ENCODE measurements at regions not wholly inside any gene's neighbourhood (a gene's known extent, or its start where the extent isn't known, plus 50 kb on each side); places are given as distances from the start of the nearest gene placed in this dataset.

- Mint-ChIP-seq H3K36me3 (ENCODE audit: low read depth) (no peaks in the 10 kb centered on the region), H3K27ac (no peak overlapping the region), H3K4me3 (no peak overlapping the region), H3K4me1 (no peaks in the 10 kb centered on the region), H3K27me3 (no peaks in the 10 kb centered on the region)
- DNase-seq (no peak), ATAC-seq (no peak)
- H3K9me3 ChIP-seq (ENCODE audit: control insufficient read depth, low read length, poor library complexity, severe bottlenecking): no peaks in the 10 kb centered on the region
These were observed 1353.4 kb upstream of the GJE1 start for GRCh38 chr6:140779341-140779740.

- Mint-ChIP-seq H3K27ac (no peak overlapping the region), H3K27me3 (no peaks in the 10 kb centered on the region), H3K4me3 (no peak overlapping the region), H3K4me1 (no peaks in the 10 kb centered on the region), H3K36me3 (ENCODE audit: low read depth) (no peaks in the 10 kb centered on the region)
- no peaks in the 10 kb centered on the region for H3K9me3 ChIP-seq (ENCODE audit: control insufficient read depth, low read length, poor library complexity, severe bottlenecking)
- no peak for ATAC-seq
- DNase-seq: no peak
These were observed 1354.9 kb upstream of the GJE1 start for GRCh38 chr6:140777780-140778179.

GRCh38 chr6:140775061-140775460 lies 1357.7 kb upstream of the GJE1 start:
- Mint-ChIP-seq H3K4me3 (no peak overlapping the region), H3K27me3 (no peaks in the 10 kb centered on the region), H3K36me3 (ENCODE audit: low read depth) (no peaks in the 10 kb centered on the region), H3K4me1 (no peaks in the 10 kb centered on the region), H3K27ac (no peak overlapping the region)
- DNase-seq (no peak), ATAC-seq (no peak)
- no peaks in the 10 kb centered on the region for H3K9me3 ChIP-seq (ENCODE audit: control insufficient read depth, low read length, poor library complexity, severe bottlenecking)

- DNase-seq: no peak
- no peak overlapping the region for H3K27ac Mint-ChIP-seq
- H3K27me3 Mint-ChIP-seq: no peaks in the 10 kb centered on the region
- H3K4me3 Mint-ChIP-seq: no peak overlapping the region
- H3K4me1 Mint-ChIP-seq: no peaks in the 10 kb centered on the region
- no peak for ATAC-seq
- no peaks in the 10 kb centered on the region for H3K9me3 ChIP-seq (ENCODE audit: control insufficient read depth, low read length, poor library complexity, severe bottlenecking)
- H3K36me3 Mint-ChIP-seq (ENCODE audit: low read depth): no peaks in the 10 kb centered on the region
These were observed 1358.6 kb upstream of the GJE1 start for GRCh38 chr6:140774080-140774505.

GRCh38 chr6:140773276-140773675 lies 1359.4 kb upstream of the GJE1 start:
- Mint-ChIP-seq H3K4me1 (no peaks in the 10 kb centered on the region), H3K27ac (no peak overlapping the region), H3K27me3 (no peaks in the 10 kb centered on the region), H3K4me3 (no peak overlapping the region), H3K36me3 (ENCODE audit: low read depth) (no peaks in the 10 kb centered on the region)
- DNase-seq (no peak), ATAC-seq (no peak)
- no peaks in the 10 kb centered on the region for H3K9me3 ChIP-seq (ENCODE audit: control insufficient read depth, low read length, poor library complexity, severe bottlenecking)

- DNase-seq: no peak
- Mint-ChIP-seq H3K4me3 (no peak overlapping the region), H3K27me3 (no peaks in the 10 kb centered on the region), H3K27ac (no peak overlapping the region), H3K4me1 (no peaks in the 10 kb centered on the region), H3K36me3 (ENCODE audit: low read depth) (no peaks in the 10 kb centered on the region)
- no peaks in the 10 kb centered on the region for H3K9me3 ChIP-seq (ENCODE audit: control insufficient read depth, low read length, poor library complexity, severe bottlenecking)
- ATAC-seq: no peak
These were observed 1360.1 kb upstream of the GJE1 start for GRCh38 chr6:140772576-140772975.

GRCh38 chr6:140768133-140768532 lies 1364.6 kb upstream of the GJE1 start:
- Mint-ChIP-seq H3K27me3 (peaks cover 7% of the 10 kb centered on the region), H3K4me1 (no peaks in the 10 kb centered on the region)
- DNase-seq: no peak

GRCh38 chr6:140766999-140767398 lies 1365.7 kb upstream of the GJE1 start:
- Mint-ChIP-seq H3K27ac (no peak overlapping the region), H3K4me1 (no peaks in the 10 kb centered on the region), H3K27me3 (peaks cover 7% of the 10 kb centered on the region), H3K36me3 (ENCODE audit: low read depth) (no peaks in the 10 kb centered on the region), H3K4me3 (no peak overlapping the region)
- DNase-seq: no peak
- H3K9me3 ChIP-seq (ENCODE audit: control insufficient read depth, low read length, poor library complexity, severe bottlenecking): no peaks in the 10 kb centered on the region
- ATAC-seq: no peak

More at GRCh38 chr6:140768133-140768532, 1364.6 kb upstream of the GJE1 start:
- H3K9me3 ChIP-seq (ENCODE audit: control insufficient read depth, low read length, poor library complexity, severe bottlenecking): no peaks in the 10 kb centered on the region
- Mint-ChIP-seq H3K4me3 (no peak overlapping the region), H3K36me3 (ENCODE audit: low read depth) (no peaks in the 10 kb centered on the region), H3K27ac (no peak overlapping the region)
- no peak for ATAC-seq

- H3K27me3 Mint-ChIP-seq: peaks cover under 1% of the 10 kb centered on the region
- H3K4me3 Mint-ChIP-seq: no peak overlapping the region
- no peaks in the 10 kb centered on the region for H3K4me1 Mint-ChIP-seq
- no peaks in the 10 kb centered on the region for H3K36me3 Mint-ChIP-seq (ENCODE audit: low read depth)
- DNase-seq (no peak), ATAC-seq (no peak)
- H3K9me3 ChIP-seq (ENCODE audit: control insufficient read depth, low read length, poor library complexity, severe bottlenecking): no peaks in the 10 kb centered on the region
- no peak overlapping the region for H3K27ac Mint-ChIP-seq
These were observed 1374.4 kb upstream of the GJE1 start for GRCh38 chr6:140758169-140758877.

GRCh38 chr6:140752234-140752633 lies 1377.8 kb upstream of the CITED2 start:
- ATAC-seq: no peak
- no peaks in the 10 kb centered on the region for H3K9me3 ChIP-seq (ENCODE audit: control insufficient read depth, low read length, poor library complexity, severe bottlenecking)
- Mint-ChIP-seq H3K4me1 (no peaks in the 10 kb centered on the region), H3K27ac (no peak overlapping the region), H3K27me3 (no peaks in the 10 kb centered on the region), H3K36me3 (ENCODE audit: low read depth) (peaks cover 2% of the 10 kb centered on the region), H3K4me3 (no peak overlapping the region)
- no peak for DNase-seq

- no peak overlapping the region for H3K27ac Mint-ChIP-seq
- no peak for DNase-seq
- H3K36me3 Mint-ChIP-seq (ENCODE audit: low read depth): peaks cover 2% of the 10 kb centered on the region
- H3K9me3 ChIP-seq (ENCODE audit: control insufficient read depth, low read length, poor library complexity, severe bottlenecking): no peaks in the 10 kb centered on the region
- no peaks in the 10 kb centered on the region for H3K27me3 Mint-ChIP-seq
- no peak for ATAC-seq
- H3K4me1 Mint-ChIP-seq: no peaks in the 10 kb centered on the region
- no peak overlapping the region for H3K4me3 Mint-ChIP-seq
These were observed 1372.7 kb upstream of the CITED2 start for GRCh38 chr6:140747114-140747513.

GRCh38 chr6:140744659-140745320 lies 1370.3 kb upstream of the CITED2 start:
- H3K36me3 Mint-ChIP-seq (ENCODE audit: low read depth): peaks cover 2% of the 10 kb centered on the region
- H3K4me3 Mint-ChIP-seq: no peak overlapping the region
- H3K27me3 Mint-ChIP-seq: no peaks in the 10 kb centered on the region
- H3K9me3 ChIP-seq (ENCODE audit: control insufficient read depth, low read length, poor library complexity, severe bottlenecking): no peaks in the 10 kb centered on the region
- H3K4me1 Mint-ChIP-seq: no peaks in the 10 kb centered on the region
- H3K27ac Mint-ChIP-seq: no peak overlapping the region
- ATAC-seq (no peak), DNase-seq (no peak)

GRCh38 chr6:140736231-140736630 lies 1361.8 kb upstream of the CITED2 start:
- DNase-seq: no peak
- no peaks in the 10 kb centered on the region for H3K9me3 ChIP-seq (ENCODE audit: control insufficient read depth, low read length, poor library complexity, severe bottlenecking)
- no peak overlapping the region for H3K27ac Mint-ChIP-seq
- no peaks in the 10 kb centered on the region for H3K4me1 Mint-ChIP-seq
- H3K27me3 Mint-ChIP-seq: no peaks in the 10 kb centered on the region
- ATAC-seq: no peak
- H3K4me3 Mint-ChIP-seq: no peak overlapping the region
- H3K36me3 Mint-ChIP-seq (ENCODE audit: low read depth): no peaks in the 10 kb centered on the region

- no peaks in the 10 kb centered on the region for H3K9me3 ChIP-seq (ENCODE audit: control insufficient read depth, low read length, poor library complexity, severe bottlenecking)
- ATAC-seq (no peak), DNase-seq (no peak)
- Mint-ChIP-seq H3K4me3 (no peak overlapping the region), H3K27me3 (no peaks in the 10 kb centered on the region), H3K27ac (no peak overlapping the region), H3K4me1 (peaks cover 4% of the 10 kb centered on the region), H3K36me3 (ENCODE audit: low read depth) (no peaks in the 10 kb centered on the region)
These were observed 1358.5 kb upstream of the CITED2 start for GRCh38 chr6:140732991-140733390.

Data from T-helper 17 cell (primary cell).